ENCODE measurements at regions not wholly inside any gene's neighbourhood (a gene's known extent, or its start where the extent isn't known, plus 50 kb on each side); places are given as distances from the start of the nearest gene placed in this dataset.
"Not testable (repeated sequence)": the region's sequence is repeated elsewhere in the genome, so short reads cannot be mapped to it uniquely, and the experiment has no call there.

DNA sequence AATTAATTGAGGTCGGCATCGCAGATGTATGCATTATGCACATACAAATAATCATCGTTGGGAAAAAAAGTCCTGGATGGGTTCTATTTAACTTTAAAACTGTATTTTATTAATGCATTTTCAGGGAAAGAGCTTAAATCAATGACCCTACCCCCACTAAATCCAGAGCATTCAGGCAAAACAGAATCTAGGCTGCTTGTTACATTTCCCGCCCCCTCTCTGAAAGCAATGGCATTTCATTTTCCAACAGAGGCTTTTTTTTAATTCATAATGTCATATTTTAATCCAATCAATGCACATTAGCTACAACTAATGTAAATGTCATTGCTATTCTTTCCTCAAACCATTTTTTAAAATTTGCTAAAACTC is 117.4 kb upstream of the GRIA1 start:
- H3K27ac Mint-ChIP-seq (ENCODE audit: unreplicated experiment), result no peak overlapping the region
- no peaks in the 10 kb centered on the region for H3K9me3 ChIP-seq (ENCODE audit: insufficient read depth, low read depth, low read length)
- no peaks in the 10 kb centered on the region for H4K20me1 ChIP-seq (ENCODE audit: insufficient read depth, low read length)
- no peak overlapping the region for H3K4me2 ChIP-seq (ENCODE audit: low read length)
- FAIRE-seq (no peak), DNase-seq (ENCODE audit: low read depth) (no peak)
- no peaks in the 10 kb centered on the region for H3K9me3 Mint-ChIP-seq (ENCODE audit: unreplicated experiment)
- H3K9ac ChIP-seq (ENCODE audit: low read length), result no peak overlapping the region
- no peak overlapping the region for H2AFZ ChIP-seq (ENCODE audit: low read depth, low read length)
- H3K27ac ChIP-seq (ENCODE audit: low read depth, low read length), result no peak overlapping the region
- no peaks in the 10 kb centered on the region for H3K4me1 Mint-ChIP-seq (ENCODE audit: low read depth, unreplicated experiment)
- no peak for TF ChIP-seq EZH2 (IDR thresholded peaks at IDR 0.05; ENCODE audit: insufficient read depth, low read length)
- no peaks in the 10 kb centered on the region for H3K36me3 Mint-ChIP-seq (ENCODE audit: low read depth, unreplicated experiment)
- no peak overlapping the region for H3K4me3 ChIP-seq (ENCODE audit: insufficient read depth, low read depth, low read length)
- no peaks in the 10 kb centered on the region for H3K36me3 ChIP-seq (ENCODE audit: insufficient read depth, low read length)
- no peaks in the 10 kb centered on the region for H3K79me2 ChIP-seq (ENCODE audit: insufficient read depth, low read length)
- H3K27me3 Mint-ChIP-seq (ENCODE audit: low read depth, unreplicated experiment), result no peaks in the 10 kb centered on the region
- H3K4me3 Mint-ChIP-seq (ENCODE audit: unreplicated experiment), result no peak overlapping the region
- H3K27me3 ChIP-seq (ENCODE audit: insufficient read depth, low read length), result no peaks in the 10 kb centered on the region
- H3K4me1 ChIP-seq (ENCODE audit: insufficient read depth, low read length), result no peaks in the 10 kb centered on the region

DNA sequence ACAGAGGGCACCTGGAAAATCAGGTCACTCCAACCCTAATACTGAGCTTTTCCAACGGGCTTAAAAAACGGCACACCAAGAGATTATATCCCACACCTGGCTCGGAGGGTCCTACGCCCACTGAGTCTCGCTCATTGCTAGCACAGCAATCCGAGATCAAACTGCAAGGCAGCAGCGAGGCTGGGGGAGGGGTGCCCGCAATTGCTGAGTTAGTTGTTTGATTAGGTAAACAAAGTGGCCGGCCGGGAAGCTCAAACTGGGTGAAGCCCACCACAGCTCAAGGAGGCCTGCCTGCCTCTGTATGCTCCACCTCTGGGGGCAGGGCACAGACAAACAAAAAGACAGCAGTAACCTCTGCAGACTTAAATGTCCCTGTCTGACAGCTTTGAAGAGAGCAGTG is 108.8 kb upstream of the GRIA1 start:
- H3K27ac ChIP-seq (ENCODE audit: low read depth, low read length); H3K4me1 ChIP-seq (ENCODE audit: insufficient read depth, low read length); H3K9ac ChIP-seq (ENCODE audit: low read length); H2AFZ ChIP-seq (ENCODE audit: low read depth, low read length); H3K4me1 Mint-ChIP-seq (ENCODE audit: low read depth, unreplicated experiment); H3K36me3 ChIP-seq (ENCODE audit: insufficient read depth, low read length); H3K79me2 ChIP-seq (ENCODE audit: insufficient read depth, low read length); H3K36me3 Mint-ChIP-seq (ENCODE audit: low read depth, unreplicated experiment); H3K27ac Mint-ChIP-seq (ENCODE audit: unreplicated experiment); H3K9me3 ChIP-seq (ENCODE audit: insufficient read depth, low read depth, low read length); H3K4me3 ChIP-seq (ENCODE audit: insufficient read depth, low read depth, low read length); H3K4me3 Mint-ChIP-seq (ENCODE audit: unreplicated experiment); FAIRE-seq; DNase-seq (ENCODE audit: low read depth); H4K20me1 ChIP-seq (ENCODE audit: insufficient read depth, low read length); H3K27me3 Mint-ChIP-seq (ENCODE audit: low read depth, unreplicated experiment); H3K4me2 ChIP-seq (ENCODE audit: low read length); H3K27me3 ChIP-seq (ENCODE audit: insufficient read depth, low read length): not testable (repeated sequence)
- H3K9me3 Mint-ChIP-seq (ENCODE audit: unreplicated experiment), result peaks cover 15% of the 10 kb centered on the region

DNA sequence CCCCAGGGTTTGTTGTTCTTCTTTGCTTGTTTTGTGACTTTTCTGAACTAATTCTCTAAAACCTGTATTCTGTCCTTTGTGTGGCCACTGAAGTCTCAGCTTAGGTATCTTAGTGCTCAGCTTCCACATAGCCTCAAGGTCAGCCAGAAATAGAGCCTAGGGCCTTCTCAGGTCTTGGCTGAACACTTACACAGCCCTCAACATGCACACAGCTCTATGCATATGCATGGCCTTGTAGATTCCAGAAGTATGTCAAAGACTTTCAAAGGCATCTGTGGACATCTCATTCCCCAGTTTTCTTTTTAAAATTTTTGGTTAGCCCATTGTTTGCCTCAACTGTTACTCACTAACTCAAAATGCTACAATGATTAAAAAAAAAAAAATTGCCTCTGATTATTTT is 99.9 kb upstream of the GRIA1 start:
- Histone ChIP-seq H3K27ac (ENCODE audit: low read depth, low read length) (no peak overlapping the region), H3K79me2 (ENCODE audit: insufficient read depth, low read length) (no peaks in the 10 kb centered on the region), H3K9me3 (ENCODE audit: insufficient read depth, low read depth, low read length) (no peaks in the 10 kb centered on the region), H3K27me3 (ENCODE audit: insufficient read depth, low read length) (no peaks in the 10 kb centered on the region), H2AFZ (ENCODE audit: low read depth, low read length) (no peak overlapping the region), H3K4me1 (ENCODE audit: insufficient read depth, low read length) (no peaks in the 10 kb centered on the region), H3K9ac (ENCODE audit: low read length) (no peak overlapping the region), H3K4me3 (ENCODE audit: insufficient read depth, low read depth, low read length) (no peak overlapping the region), H3K36me3 (ENCODE audit: insufficient read depth, low read length) (no peaks in the 10 kb centered on the region), H3K4me2 (ENCODE audit: low read length) (no peak overlapping the region), H4K20me1 (ENCODE audit: insufficient read depth, low read length) (no peaks in the 10 kb centered on the region)
- FAIRE-seq (no peak), DNase-seq (ENCODE audit: low read depth) (no peak)
- Mint-ChIP-seq H3K4me3 (ENCODE audit: unreplicated experiment) (no peak overlapping the region), H3K9me3 (ENCODE audit: unreplicated experiment) (peaks cover 2% of the 10 kb centered on the region), H3K4me1 (ENCODE audit: low read depth, unreplicated experiment) (no peaks in the 10 kb centered on the region), H3K27ac (ENCODE audit: unreplicated experiment) (no peak overlapping the region), H3K27me3 (ENCODE audit: low read depth, unreplicated experiment) (no peaks in the 10 kb centered on the region), H3K36me3 (ENCODE audit: low read depth, unreplicated experiment) (no peaks in the 10 kb centered on the region)
- TF ChIP-seq, protein P1, sequence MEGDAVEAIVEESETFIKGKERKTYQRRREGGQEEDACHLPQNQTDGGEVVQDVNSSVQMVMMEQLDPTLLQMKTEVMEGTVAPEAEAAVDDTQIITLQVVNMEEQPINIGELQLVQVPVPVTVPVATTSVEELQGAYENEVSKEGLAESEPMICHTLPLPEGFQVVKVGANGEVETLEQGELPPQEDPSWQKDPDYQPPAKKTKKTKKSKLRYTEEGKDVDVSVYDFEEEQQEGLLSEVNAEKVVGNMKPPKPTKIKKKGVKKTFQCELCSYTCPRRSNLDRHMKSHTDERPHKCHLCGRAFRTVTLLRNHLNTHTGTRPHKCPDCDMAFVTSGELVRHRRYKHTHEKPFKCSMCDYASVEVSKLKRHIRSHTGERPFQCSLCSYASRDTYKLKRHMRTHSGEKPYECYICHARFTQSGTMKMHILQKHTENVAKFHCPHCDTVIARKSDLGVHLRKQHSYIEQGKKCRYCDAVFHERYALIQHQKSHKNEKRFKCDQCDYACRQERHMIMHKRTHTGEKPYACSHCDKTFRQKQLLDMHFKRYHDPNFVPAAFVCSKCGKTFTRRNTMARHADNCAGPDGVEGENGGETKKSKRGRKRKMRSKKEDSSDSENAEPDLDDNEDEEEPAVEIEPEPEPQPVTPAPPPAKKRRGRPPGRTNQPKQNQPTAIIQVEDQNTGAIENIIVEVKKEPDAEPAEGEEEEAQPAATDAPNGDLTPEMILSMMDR (IDR thresholded peaks at IDR 0.05; ENCODE audit: insufficient read depth, low read depth, low read length), result no peak
- TF ChIP-seq EZH2 (IDR thresholded peaks at IDR 0.05; ENCODE audit: insufficient read depth, low read length), result no peak

DNA sequence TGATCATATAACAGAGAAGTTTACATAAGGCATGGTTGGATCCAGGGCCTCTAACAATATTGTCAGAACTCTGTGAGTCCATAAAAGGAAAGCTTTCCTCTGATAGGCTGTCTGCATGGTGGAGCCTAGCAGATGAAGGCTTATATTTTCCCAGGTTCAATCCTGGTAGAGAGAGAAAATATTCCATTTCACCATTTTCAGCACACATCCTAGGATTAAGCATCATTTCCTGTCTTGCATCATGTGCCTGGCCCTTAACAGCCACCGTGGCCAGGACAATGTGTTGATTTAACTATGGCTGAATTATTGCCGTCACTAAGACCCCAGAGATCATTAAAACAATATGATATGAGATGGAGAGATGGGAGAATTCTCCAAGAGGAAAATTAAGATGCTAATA is 90.9 kb upstream of the GRIA1 start:
- Mint-ChIP-seq H3K27me3 (ENCODE audit: low read depth, unreplicated experiment) (no peaks in the 10 kb centered on the region), H3K9me3 (ENCODE audit: unreplicated experiment) (no peaks in the 10 kb centered on the region), H3K4me3 (ENCODE audit: unreplicated experiment) (no peak overlapping the region), H3K27ac (ENCODE audit: unreplicated experiment) (no peak overlapping the region), H3K36me3 (ENCODE audit: low read depth, unreplicated experiment) (no peaks in the 10 kb centered on the region), H3K4me1 (ENCODE audit: low read depth, unreplicated experiment) (peaks cover 15% of the 10 kb centered on the region)
- no peak for TF ChIP-seq EZH2 (IDR thresholded peaks at IDR 0.05; ENCODE audit: insufficient read depth, low read length)
- TF ChIP-seq, protein P1 (IDR thresholded peaks at IDR 0.05; ENCODE audit: insufficient read depth, low read depth, low read length), result no peak
- H3K4me2 ChIP-seq (ENCODE audit: low read length), result no peak overlapping the region
- no peak overlapping the region for H3K27ac ChIP-seq (ENCODE audit: low read depth, low read length)
- no peak for FAIRE-seq
- H3K9ac ChIP-seq (ENCODE audit: low read length), result no peak overlapping the region
- no peaks in the 10 kb centered on the region for H3K27me3 ChIP-seq (ENCODE audit: insufficient read depth, low read length)
- no peak for DNase-seq (ENCODE audit: low read depth)
- H3K79me2 ChIP-seq (ENCODE audit: insufficient read depth, low read length), result no peaks in the 10 kb centered on the region
- no peak overlapping the region for H2AFZ ChIP-seq (ENCODE audit: low read depth, low read length)
- no peak overlapping the region for H3K4me3 ChIP-seq (ENCODE audit: insufficient read depth, low read depth, low read length)
- no peaks in the 10 kb centered on the region for H3K4me1 ChIP-seq (ENCODE audit: insufficient read depth, low read length)
- no peaks in the 10 kb centered on the region for H4K20me1 ChIP-seq (ENCODE audit: insufficient read depth, low read length)
- H3K9me3 ChIP-seq (ENCODE audit: insufficient read depth, low read depth, low read length), result no peaks in the 10 kb centered on the region
- H3K36me3 ChIP-seq (ENCODE audit: insufficient read depth, low read length), result no peaks in the 10 kb centered on the region

Measured in astrocyte (in vitro differentiated cells and primary cell).